GM18517 (cell line): ENCODE measurements at regions not wholly inside any gene's neighbourhood (a gene's known extent, or its start where the extent isn't known, plus 50 kb on each side); places are given as distances from the start of the nearest gene placed in this dataset.
"Not testable (repeated sequence)": the region's sequence is repeated elsewhere in the genome, so short reads cannot be mapped to it uniquely, and the experiment has no call there.

ENCODE experiments used
- ATAC-seq: cut with Tn5 transposase; IDR thresholded peaks from one replicate; pipeline ENCODE4 v1.9.1; 2021; ENCODE audit warnings: mild to moderate bottlenecking, moderate library complexity; ENCODE audit not compliant: unreplicated experiment

DNA sequence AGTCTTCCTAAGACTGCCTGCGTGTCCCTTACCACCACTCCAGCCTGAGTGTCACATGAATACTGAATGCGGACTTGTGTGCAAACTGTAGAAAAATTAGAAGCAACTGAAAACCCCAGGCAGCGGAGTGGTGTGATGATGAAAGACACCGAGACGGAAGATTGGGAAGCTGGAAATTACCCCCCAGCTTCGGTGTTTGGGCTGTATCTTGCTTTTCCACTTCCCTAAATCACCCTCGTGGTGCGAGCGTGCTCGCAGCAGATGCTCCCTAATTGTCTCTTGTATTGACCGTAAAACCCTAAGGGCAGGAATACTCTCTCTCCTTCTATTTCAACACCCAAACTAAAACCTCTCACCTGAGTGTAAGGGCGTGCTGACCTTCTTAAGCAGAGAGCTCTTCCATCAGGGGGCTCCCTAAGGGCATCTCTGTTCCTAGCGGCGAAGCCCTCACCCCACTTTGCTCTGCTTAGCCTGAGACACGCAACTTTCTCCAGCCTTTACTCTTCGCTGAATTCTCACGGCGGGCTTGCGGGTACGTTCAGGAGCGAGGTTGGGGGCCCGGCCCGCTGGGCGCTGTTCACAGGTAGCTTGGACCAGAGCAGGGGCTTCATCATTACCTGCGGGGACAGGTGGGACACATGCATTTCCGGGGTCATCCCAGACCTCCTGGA is 62.4 kb downstream of the CRYBB2 start:
- no peak for ATAC-seq

- ATAC-seq = no peak
Observed at GRCh38 chr22:25282346-25282670, 62.9 kb downstream of the CRYBB2 start.

DNA sequence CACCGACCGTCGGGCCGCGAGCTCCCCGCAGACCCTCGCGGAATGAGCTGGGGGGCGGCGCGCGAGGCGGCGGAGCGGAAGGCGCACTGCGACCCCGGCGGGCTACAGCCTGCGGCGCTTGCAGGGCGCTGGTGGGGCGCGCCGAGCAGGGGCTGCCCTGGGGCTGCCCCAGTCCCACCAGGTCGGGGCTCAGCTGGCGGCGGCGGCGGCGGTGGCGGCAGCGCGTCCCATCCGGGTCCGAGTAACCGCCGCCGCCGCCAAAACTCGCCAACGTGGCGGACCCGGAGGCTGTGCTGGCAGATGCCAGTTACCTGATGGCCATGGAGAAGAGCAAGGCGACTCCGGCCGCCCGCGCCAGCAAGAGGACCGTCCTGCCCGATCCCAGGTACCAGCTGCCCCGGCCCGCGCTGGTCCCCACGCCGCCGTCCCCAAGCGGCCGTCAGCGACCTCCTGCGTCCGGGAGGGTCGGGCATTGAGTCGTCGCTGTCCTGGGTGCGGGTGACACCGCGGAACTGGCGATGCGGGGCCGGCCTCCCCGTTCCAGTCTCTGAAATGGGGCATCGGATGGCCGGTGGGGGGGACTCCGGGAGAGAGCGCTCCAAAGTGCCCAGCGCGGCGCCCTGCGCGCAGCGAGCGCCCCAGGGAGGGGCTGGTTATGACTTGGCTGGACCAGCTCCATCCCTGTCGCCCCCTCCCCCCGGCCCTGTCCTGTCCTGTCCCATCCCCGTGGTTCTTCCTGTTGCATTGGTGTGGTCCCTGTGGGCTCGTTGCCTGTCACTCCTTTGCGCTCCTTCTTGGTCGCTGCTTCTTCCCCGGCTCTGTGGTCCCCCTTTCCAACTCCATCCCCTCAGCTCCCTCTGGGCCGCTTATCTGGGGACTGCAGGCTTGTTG is 63.5 kb downstream of the CRYBB2 start:
- no peak for ATAC-seq

- not testable (repeated sequence) for ATAC-seq
Observed at GRCh38 chr22:25288481-25288880, 69.0 kb downstream of the CRYBB2 start.

DNA sequence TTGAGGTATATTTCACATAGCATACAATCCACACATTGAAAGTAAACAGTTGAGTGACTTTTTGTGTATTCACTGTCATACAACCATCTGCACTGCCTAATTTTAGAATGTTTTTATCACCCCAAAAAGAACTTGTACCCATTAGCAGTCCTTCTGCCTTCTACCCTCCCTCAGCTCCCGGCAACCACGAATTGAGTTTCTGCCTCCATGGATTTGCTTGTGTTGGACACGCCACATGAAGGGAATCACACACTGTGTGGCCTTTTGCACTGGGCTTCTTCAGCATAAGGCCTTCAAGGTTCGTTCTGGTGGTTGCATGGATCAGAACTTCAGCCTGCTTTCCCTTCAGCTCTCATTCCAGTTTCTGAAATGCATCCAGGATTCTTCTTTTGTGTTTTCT is 82.5 kb downstream of the CRYBB2 start:
- ATAC-seq = not testable (repeated sequence)

- not testable (repeated sequence) for ATAC-seq
Observed at GRCh38 chr22:25309586-25309985, 90.1 kb downstream of the CRYBB2 start.

- not testable (repeated sequence) for ATAC-seq
Observed at GRCh38 chr22:25311924-25312323, 92.5 kb downstream of the CRYBB2 start.

GRCh38 chr22:25318081-25318823 is 98.8 kb downstream of the CRYBB2 start:
- ATAC-seq = no peak

GRCh38 chr22:25327018-25327755 is 107.7 kb downstream of the CRYBB2 start:
- no peak for ATAC-seq

DNA sequence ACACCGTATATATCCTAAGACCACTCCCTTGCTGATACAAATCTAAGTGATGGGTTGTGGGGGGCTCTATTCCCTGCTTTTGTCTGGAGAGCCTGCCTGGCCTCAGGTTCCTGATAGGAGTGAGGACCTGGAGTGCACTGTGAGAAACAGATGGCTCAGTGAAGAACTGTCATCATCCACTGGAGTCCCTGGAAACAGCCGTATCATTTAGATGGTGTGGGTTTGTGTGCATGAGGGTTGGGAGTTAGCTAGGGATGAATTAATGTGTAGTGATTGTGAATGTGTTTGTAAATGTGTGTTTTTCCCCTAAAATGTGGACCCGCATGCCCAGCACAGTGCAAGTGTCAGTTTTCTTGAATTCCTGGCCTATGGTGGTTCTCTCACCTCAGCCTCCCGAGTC is 111.6 kb downstream of the CRYBB2 start:
- no peak for ATAC-seq

DNA sequence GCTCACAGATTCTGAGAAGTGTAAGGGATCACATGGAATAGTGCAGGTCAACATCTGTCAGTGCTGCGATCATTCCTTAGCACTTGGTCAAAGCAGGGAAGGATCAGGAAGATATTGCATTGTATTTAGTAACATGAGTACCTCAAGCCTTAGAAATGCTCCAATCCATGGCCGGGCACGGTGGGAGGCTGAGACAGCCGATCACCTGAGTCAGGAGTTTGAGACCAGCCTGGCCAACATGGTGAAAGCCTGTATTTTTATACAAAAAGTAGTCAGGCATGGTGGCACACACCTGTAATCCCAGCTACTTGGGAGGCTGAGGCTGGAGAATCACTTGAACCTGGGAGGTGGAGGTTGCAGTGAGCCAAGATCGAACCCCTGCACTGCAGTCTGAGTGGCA is 112.5 kb downstream of the CRYBB2 start:
- ATAC-seq = not testable (repeated sequence)

DNA sequence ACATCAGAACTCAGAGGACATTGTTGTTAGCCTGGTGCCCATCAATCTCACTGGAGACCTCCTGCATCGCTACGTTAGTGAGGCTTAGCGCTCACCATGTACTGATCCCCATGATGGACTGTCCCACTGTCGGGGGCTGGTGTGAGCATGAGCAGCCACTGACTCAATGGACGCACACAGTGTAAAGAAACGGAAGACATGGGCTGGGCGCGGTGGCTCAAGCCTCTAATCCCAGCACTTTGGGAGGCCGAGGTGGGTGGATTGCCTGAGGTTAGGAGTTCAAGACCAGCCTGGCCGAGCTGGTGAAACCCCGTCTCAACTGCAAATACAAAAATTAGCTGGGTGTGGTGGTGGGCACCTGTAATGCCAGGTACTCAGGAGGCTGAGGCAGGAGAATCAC is 112.9 kb downstream of the CRYBB2 start:
- ATAC-seq = no peak

DNA sequence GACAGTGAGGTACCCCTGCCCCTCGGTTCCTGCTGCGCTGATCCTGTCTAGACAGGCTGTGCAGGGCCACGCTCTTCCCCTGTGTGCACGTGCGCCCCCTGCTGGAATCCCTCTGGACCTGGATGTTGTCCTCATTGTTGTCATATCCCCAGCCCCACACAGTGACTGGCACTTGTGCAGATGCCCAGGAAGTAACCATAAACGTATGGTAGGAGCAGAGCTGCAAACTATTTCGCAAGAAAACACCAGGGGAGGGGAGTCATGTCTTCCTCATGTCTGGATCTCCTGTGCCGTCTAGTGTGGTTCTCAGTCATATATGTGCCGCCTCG is 114.7 kb downstream of the CRYBB2 start:
- ATAC-seq = no peak

DNA sequence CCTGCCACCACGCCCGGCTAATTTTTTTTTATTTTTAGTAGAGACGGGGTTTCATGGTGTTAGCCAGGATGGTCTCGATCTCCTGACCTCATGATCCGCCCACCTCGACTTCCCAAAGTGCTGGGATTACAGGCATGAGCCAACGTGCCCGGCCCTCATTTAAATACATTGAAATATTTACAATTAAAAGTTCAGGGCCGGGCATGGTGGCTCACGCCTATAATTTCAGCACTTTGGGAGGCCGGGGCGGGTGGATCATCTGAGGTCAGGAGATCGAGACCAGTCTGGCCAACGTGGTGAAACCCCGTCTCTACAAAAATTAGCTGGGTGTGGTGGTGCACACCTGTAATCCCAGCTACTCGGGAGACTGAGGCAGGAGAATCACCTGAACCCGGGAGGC is 115.2 kb downstream of the CRYBB2 start:
- ATAC-seq = not testable (repeated sequence)

- ATAC-seq = not testable (repeated sequence)
Observed at GRCh38 chr22:25335276-25335675, 115.8 kb downstream of the CRYBB2 start.

DNA sequence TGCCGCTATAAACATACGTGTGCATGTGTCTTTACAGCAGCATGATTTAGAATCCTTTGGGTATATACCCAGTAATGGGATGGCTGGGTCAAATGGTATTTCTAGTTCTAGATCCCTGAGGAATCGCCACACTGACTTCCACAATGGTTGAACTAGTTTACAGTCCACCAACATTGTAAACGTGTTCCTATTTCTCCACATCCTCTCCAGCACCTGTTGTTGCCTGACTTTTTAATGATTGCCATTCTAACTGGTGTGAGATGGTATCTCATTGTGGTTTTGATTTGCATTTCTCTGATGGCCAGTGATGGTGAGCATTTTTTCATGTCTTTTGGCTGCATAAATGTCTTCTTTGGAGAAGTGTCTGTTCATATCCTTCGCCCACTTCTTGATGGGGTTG is 121.1 kb downstream of the CRYBB2 start:
- ATAC-seq = not testable (repeated sequence)

GRCh38 chr22:25344366-25344765 is 124.9 kb downstream of the CRYBB2 start:
- ATAC-seq = not testable (repeated sequence)

- no peak for ATAC-seq
Observed at GRCh38 chr22:25346859-25347751, 127.7 kb downstream of the CRYBB2 start.

GRCh38 chr22:25347752-25348102 is 128.3 kb downstream of the CRYBB2 start:
- no peak for ATAC-seq

DNA sequence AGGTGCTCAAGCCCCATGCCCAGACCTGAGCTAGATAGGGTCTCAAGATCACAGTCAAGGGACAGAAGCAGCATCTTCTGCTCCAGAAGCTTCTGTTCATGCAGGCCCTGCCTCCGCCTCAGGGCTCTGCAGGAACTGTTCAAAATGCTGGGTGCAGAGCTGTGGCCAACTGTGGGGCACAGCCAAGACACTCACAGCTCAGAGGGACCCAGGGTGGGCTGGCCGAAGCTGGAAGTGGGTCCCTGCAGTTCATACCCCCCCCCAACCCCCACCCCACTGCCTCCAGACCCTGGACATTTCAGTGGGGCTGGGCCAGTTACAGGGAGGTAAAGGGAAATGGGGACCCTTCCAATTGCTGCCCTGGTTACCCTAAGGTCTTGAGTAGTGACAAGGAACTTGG is 129.0 kb downstream of the CRYBB2 start:
- no peak for ATAC-seq
